GDM1 (cell line): ENCODE measurements at regions not wholly inside any gene's neighbourhood (a gene's known extent, or its start where the extent isn't known, plus 50 kb on each side); places are given as distances from the start of the nearest gene placed in this dataset.
"Not testable (repeated sequence)": the region's sequence is repeated elsewhere in the genome, so short reads cannot be mapped to it uniquely, and the experiment has no call there.

Experiments used
- DNase-seq: peaks from one replicate; lab custom pipeline; 2025; lab: John Stamatoyannopoulos, UW

- no peak for DNase-seq
Measured at GRCh38 chr1:5733596-5733995, 258.6 kb downstream of the NPHP4 start.

GRCh38 chr1:5731110-5731423 is 261.2 kb downstream of the NPHP4 start:
- no peak for DNase-seq

- no peak for DNase-seq
Measured at GRCh38 chr1:5730272-5731109, 261.7 kb downstream of the NPHP4 start.

GRCh38 chr1:5729636-5730145 is 262.5 kb downstream of the NPHP4 start:
- no peak for DNase-seq

GRCh38 chr1:5728663-5729355 is 263.4 kb downstream of the NPHP4 start:
- DNase-seq, result no peak

GRCh38 chr1:5727871-5728643 is 264.2 kb downstream of the NPHP4 start:
- DNase-seq, result no peak

GRCh38 chr1:5727191-5727590 is 265.0 kb downstream of the NPHP4 start:
- no peak for DNase-seq

- not testable (repeated sequence) for DNase-seq
Measured at GRCh38 chr1:5726586-5727184, 265.5 kb downstream of the NPHP4 start.

- DNase-seq, result no peak
Measured at GRCh38 chr1:5725855-5726585, 266.2 kb downstream of the NPHP4 start.

GRCh38 chr1:5725406-5725805 is 266.8 kb downstream of the NPHP4 start:
- DNase-seq, result no peak

- no peak for DNase-seq
Measured at GRCh38 chr1:5724847-5725246, 267.4 kb downstream of the NPHP4 start.

- DNase-seq, result no peak
Measured at GRCh38 chr1:5722635-5723164, 269.5 kb downstream of the NPHP4 start.

GRCh38 chr1:5721634-5722215 is 270.5 kb downstream of the NPHP4 start:
- DNase-seq, result no peak

GRCh38 chr1:5720936-5721335 is 271.3 kb downstream of the NPHP4 start:
- no peak for DNase-seq

GRCh38 chr1:5720484-5720883 is 271.7 kb downstream of the NPHP4 start:
- no peak for DNase-seq

- DNase-seq, result no peak
Measured at GRCh38 chr1:5720045-5720444, 272.2 kb downstream of the NPHP4 start.

- no peak for DNase-seq
Measured at GRCh38 chr1:5718831-5719632, 273.2 kb downstream of the NPHP4 start.

- no peak for DNase-seq
Measured at GRCh38 chr1:5717031-5717682, 275.1 kb downstream of the NPHP4 start.

- DNase-seq, result no peak
Measured at GRCh38 chr1:5716126-5716525, 276.1 kb downstream of the NPHP4 start.
